ENCODE measurements at regions not wholly inside any gene's neighbourhood (a gene's known extent, or its start where the extent isn't known, plus 50 kb on each side); places are given as distances from the start of the nearest gene placed in this dataset.

GRCh38 chr17:70968302-70968701 is 799.0 kb downstream of the KCNJ2 start:
- H3K27me3 Mint-ChIP-seq (ENCODE audit: low read depth) = no peaks in the 10 kb centered on the region
- no peak overlapping the region for H3K27ac Mint-ChIP-seq
- H3K4me3 Mint-ChIP-seq = no peak overlapping the region
- H3K4me1 Mint-ChIP-seq (ENCODE audit: low read depth) = no peaks in the 10 kb centered on the region
- H3K9me3 Mint-ChIP-seq = peaks cover 7% of the 10 kb centered on the region
- DNase-seq = no peak
- CTCF ChIA-PET = no interaction called here
- intact Hi-C loops (cut with micrococcal nuclease) = no loop called here
- H3K36me3 Mint-ChIP-seq (ENCODE audit: low read depth) = no peaks in the 10 kb centered on the region

DNA sequence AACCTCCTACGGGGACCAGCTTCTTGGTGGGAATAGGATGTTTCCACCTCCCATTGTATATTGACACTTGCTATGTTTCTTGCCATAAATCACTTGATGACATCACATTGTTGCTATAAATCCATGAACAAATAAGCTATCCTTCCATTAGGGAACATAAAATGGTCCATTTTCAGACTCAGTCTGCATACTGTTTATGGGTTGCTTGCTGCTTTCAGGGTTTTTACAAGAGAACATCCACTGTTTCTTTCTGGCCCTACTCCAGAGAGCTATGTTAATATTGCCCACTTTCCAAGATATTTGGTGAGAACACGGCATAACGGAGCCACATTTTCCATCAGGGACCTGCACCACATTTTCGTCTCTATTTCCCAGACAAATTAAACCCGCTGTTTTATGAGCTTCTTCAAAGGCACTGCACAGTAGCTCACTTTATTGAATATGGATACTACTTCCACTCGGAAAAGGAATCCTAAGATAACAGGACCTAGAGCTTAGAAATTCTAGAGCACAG is 800.2 kb downstream of the KCNJ2 start:
- DNase-seq = no peak
- CTCF ChIA-PET = no interaction called here
- H3K4me1 Mint-ChIP-seq (ENCODE audit: low read depth) = no peaks in the 10 kb centered on the region
- intact Hi-C loops (cut with micrococcal nuclease) = no loop called here
- H3K9me3 Mint-ChIP-seq = peaks cover 7% of the 10 kb centered on the region
- no peak overlapping the region for H3K4me3 Mint-ChIP-seq
- no peak overlapping the region for H3K27ac Mint-ChIP-seq
- H3K27me3 Mint-ChIP-seq (ENCODE audit: low read depth) = no peaks in the 10 kb centered on the region
- H3K36me3 Mint-ChIP-seq (ENCODE audit: low read depth) = no peaks in the 10 kb centered on the region

GRCh38 chr17:70976447-70976846 is 807.1 kb downstream of the KCNJ2 start:
- Mint-ChIP-seq H3K9me3 (peaks cover 9% of the 10 kb centered on the region), H3K27ac (no peak overlapping the region), H3K4me1 (ENCODE audit: low read depth) (no peaks in the 10 kb centered on the region), H3K27me3 (ENCODE audit: low read depth) (no peaks in the 10 kb centered on the region), H3K4me3 (no peak overlapping the region), H3K36me3 (ENCODE audit: low read depth) (no peaks in the 10 kb centered on the region)
- intact Hi-C loops (cut with micrococcal nuclease) = no loop called here
- CTCF ChIA-PET = no interaction called here
- no peak for DNase-seq

DNA sequence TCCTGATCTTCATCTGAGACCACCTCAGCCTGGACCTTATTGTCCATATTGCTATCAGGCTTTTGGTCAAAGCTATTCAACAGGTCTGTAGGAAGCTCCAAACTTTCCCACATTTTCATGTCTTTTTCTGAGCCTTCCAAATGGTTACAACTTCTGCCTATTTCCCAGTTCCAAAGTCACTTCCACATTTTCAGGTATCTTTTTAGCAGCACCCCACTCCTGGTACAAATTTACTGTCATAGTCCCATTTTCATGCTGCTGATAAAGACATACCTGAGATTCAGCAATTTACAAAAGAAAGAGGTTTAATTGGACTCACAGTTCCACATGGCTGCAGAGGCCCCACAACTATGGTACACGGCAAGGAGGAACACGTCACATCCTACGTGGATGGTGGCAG is 815.5 kb downstream of the KCNJ2 start:
- H3K27me3 Mint-ChIP-seq (ENCODE audit: low read depth) = no peaks in the 10 kb centered on the region

DNA sequence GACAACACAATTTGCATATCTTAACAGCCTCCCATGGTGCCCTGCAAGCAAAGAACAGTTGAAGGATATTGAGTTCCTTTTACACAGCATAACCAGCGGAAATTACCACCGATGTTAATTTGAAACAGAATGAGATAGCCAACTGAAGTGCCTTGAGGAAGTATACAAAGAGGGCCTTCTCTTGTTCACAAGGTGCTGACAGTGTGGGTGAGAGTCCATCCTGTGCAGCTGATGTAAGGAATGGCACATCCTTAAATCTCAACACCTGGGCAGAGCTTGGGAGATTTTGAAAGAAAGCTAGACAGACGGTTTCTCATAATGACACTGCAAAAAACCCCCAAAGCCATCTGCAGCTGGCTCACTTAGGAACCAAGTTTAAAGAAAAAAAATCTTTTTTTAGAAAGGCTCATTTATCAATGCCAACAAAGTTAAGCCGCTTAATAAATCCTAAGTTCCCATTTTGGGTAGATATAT is 818.6 kb downstream of the KCNJ2 start:
- peaks cover 23% of the 10 kb centered on the region for H3K9me3 Mint-ChIP-seq
- H3K27me3 Mint-ChIP-seq (ENCODE audit: low read depth) = no peaks in the 10 kb centered on the region
- H3K36me3 Mint-ChIP-seq (ENCODE audit: low read depth) = no peaks in the 10 kb centered on the region
- no peak for DNase-seq
- no peak overlapping the region for H3K27ac Mint-ChIP-seq
- CTCF ChIA-PET = no interaction called here
- H3K4me3 Mint-ChIP-seq = no peak overlapping the region
- intact Hi-C loops (cut with micrococcal nuclease) = no loop called here
- H3K4me1 Mint-ChIP-seq (ENCODE audit: low read depth) = no peaks in the 10 kb centered on the region

More for the DNA sequence above, 815.5 kb downstream of the KCNJ2 start:
- Mint-ChIP-seq H3K36me3 (ENCODE audit: low read depth) (no peaks in the 10 kb centered on the region), H3K4me3 (no peak overlapping the region), H3K27ac (no peak overlapping the region), H3K4me1 (ENCODE audit: low read depth) (no peaks in the 10 kb centered on the region), H3K9me3 (peaks cover 19% of the 10 kb centered on the region)
- intact Hi-C loops (cut with micrococcal nuclease) = no loop called here
- CTCF ChIA-PET = no interaction called here
- no peak for DNase-seq

DNA sequence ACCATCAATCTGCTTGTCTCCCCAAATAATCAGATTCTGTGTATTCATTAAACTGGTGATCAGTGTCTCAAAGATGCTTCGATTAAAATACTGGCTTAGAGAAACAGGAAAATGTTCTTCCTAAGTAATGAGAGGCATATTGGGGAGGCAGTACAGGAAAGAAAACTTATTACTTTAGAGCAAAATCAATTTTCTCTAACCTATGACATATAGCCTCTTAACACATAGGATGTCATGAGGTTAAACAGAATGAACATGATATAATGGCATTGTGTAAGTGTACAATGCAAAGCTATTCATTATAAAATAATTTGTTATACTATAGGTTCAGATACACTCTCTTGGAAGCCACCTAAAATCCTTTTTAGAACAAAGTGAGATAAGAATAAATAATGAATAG is 819.3 kb downstream of the KCNJ2 start:
- CTCF ChIA-PET = no interaction called here
- Mint-ChIP-seq H3K4me3 (no peak overlapping the region), H3K9me3 (peaks cover 19% of the 10 kb centered on the region), H3K27ac (no peak overlapping the region), H3K36me3 (ENCODE audit: low read depth) (no peaks in the 10 kb centered on the region), H3K27me3 (ENCODE audit: low read depth) (no peaks in the 10 kb centered on the region), H3K4me1 (ENCODE audit: low read depth) (no peaks in the 10 kb centered on the region)
- DNase-seq = no peak
- intact Hi-C loops (cut with micrococcal nuclease) = no loop called here

- H3K9me3 Mint-ChIP-seq = peaks cover 19% of the 10 kb centered on the region
- no peak overlapping the region for H3K4me3 Mint-ChIP-seq
- no peak for DNase-seq
- no peaks in the 10 kb centered on the region for H3K36me3 Mint-ChIP-seq (ENCODE audit: low read depth)
- intact Hi-C loops (cut with micrococcal nuclease) = no loop called here
- no peak overlapping the region for H3K27ac Mint-ChIP-seq
- CTCF ChIA-PET = no interaction called here
- no peaks in the 10 kb centered on the region for H3K4me1 Mint-ChIP-seq (ENCODE audit: low read depth)
- no peaks in the 10 kb centered on the region for H3K27me3 Mint-ChIP-seq (ENCODE audit: low read depth)
Measured at GRCh38 chr17:70989280-70989679, 819.9 kb downstream of the KCNJ2 start.

DNA sequence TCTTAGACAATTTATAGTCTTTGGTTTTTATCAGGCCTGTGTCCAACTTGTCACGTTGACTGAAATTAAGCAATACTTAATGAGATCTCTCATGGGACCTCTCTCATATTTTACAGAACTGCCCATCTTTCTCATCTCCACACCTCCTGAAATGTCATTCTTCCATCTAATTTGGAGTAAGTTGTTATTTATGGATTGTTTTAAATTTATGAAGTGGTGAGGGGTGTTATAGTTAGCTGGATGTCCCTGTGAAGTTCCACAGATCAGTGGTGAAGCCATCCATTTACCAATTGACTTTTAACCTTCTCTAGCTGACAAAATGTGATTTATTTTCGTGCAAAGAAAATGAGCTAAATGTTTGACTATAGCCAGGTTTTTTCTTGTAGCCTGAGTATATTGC is 824.9 kb downstream of the KCNJ2 start:
- CTCF ChIA-PET = no interaction called here
- H3K36me3 Mint-ChIP-seq (ENCODE audit: low read depth) = no peaks in the 10 kb centered on the region
- no peak overlapping the region for H3K27ac Mint-ChIP-seq
- H3K27me3 Mint-ChIP-seq (ENCODE audit: low read depth) = no peaks in the 10 kb centered on the region
- H3K4me3 Mint-ChIP-seq = no peak overlapping the region
- H3K4me1 Mint-ChIP-seq (ENCODE audit: low read depth) = no peaks in the 10 kb centered on the region
- intact Hi-C loops (cut with micrococcal nuclease) = no loop called here
- no peak for DNase-seq
- peaks cover 5% of the 10 kb centered on the region for H3K9me3 Mint-ChIP-seq

DNA sequence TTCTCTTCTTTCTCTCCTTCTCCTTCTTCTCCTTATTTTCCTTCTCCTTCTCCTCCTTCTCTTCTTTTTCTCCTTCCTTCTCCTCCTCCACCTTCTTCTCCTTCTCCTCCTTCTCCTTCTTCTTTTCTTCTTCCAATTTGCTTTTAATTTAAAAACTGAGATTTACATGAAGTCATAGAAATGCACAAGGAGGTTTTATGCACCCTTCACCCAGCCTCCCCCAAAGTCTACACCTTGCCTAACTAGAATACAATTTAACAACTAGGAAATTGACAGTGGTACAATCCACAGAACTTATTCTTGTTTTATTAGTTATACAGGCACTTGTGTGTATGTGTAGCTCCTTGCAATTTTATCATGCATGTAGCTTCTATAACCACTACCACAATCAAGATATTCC is 826.7 kb downstream of the KCNJ2 start:
- no peaks in the 10 kb centered on the region for H3K27me3 Mint-ChIP-seq (ENCODE audit: low read depth)
- H3K4me1 Mint-ChIP-seq (ENCODE audit: low read depth) = no peaks in the 10 kb centered on the region
- H3K27ac Mint-ChIP-seq = no peak overlapping the region
- H3K9me3 Mint-ChIP-seq = peaks cover 2% of the 10 kb centered on the region
- DNase-seq = no peak
- CTCF ChIA-PET = no interaction called here
- intact Hi-C loops (cut with micrococcal nuclease) = no loop called here
- no peak overlapping the region for H3K4me3 Mint-ChIP-seq
- no peaks in the 10 kb centered on the region for H3K36me3 Mint-ChIP-seq (ENCODE audit: low read depth)

DNA sequence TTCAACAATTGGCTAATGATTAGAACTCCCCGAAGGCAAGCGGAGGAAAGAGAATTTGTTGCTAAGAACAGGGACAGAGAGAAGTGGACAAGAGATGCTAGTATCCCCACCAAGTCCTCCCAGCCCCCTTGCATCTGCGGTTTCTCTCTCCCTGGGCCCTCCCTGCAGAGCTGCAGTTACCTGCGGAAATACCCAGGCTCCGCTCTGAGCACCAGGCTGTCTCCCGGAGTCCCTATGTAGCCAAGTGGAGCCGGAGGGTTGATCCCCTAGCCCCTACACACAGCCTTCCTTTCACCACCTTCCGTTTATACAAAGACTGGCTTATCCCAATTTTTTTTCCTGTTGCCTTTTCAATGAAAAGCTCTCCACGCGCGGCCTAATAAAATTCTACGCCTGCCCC is 834.4 kb downstream of the KCNJ2 start:
- Mint-ChIP-seq H3K4me1 (ENCODE audit: low read depth) (no peaks in the 10 kb centered on the region), H3K27ac (no peak overlapping the region), H3K36me3 (ENCODE audit: low read depth) (no peaks in the 10 kb centered on the region), H3K4me3 (no peak overlapping the region), H3K9me3 (peaks cover 4% of the 10 kb centered on the region), H3K27me3 (ENCODE audit: low read depth) (no peaks in the 10 kb centered on the region)
- intact Hi-C loops (cut with micrococcal nuclease) = no loop called here
- CTCF ChIA-PET = no interaction called here
- DNase-seq = no peak

DNA sequence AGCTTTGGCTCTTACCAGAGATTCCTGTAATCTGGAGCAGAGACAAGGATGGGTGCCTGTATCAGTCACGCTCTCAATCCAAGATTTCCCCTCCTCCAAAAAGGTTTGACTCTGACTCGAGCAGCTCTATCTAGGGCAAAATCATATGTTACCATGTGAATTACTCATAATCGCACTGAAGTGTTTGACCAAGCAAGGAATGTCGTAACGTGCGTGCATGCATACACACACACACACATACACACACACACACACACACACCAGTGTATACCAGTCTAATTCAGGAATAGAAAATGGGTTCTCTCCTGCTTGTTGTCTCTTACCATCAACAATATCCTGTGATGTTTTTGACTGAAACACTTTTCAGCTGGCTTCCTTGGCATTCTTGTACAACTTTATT is 835.1 kb downstream of the KCNJ2 start:
- H3K36me3 Mint-ChIP-seq (ENCODE audit: low read depth) = no peaks in the 10 kb centered on the region
- CTCF ChIA-PET = no interaction called here
- H3K4me3 Mint-ChIP-seq = no peak overlapping the region
- intact Hi-C loops (cut with micrococcal nuclease) = no loop called here
- H3K27ac Mint-ChIP-seq = no peak overlapping the region
- H3K27me3 Mint-ChIP-seq (ENCODE audit: low read depth) = no peaks in the 10 kb centered on the region
- no peaks in the 10 kb centered on the region for H3K4me1 Mint-ChIP-seq (ENCODE audit: low read depth)
- H3K9me3 Mint-ChIP-seq = peaks cover 4% of the 10 kb centered on the region
- no peak for DNase-seq

GRCh38 chr17:71011391-71011790 is 842.1 kb downstream of the KCNJ2 start:
- Mint-ChIP-seq H3K9me3 (peaks cover 5% of the 10 kb centered on the region), H3K27me3 (ENCODE audit: low read depth) (no peaks in the 10 kb centered on the region), H3K4me1 (ENCODE audit: low read depth) (no peaks in the 10 kb centered on the region), H3K36me3 (ENCODE audit: low read depth) (peaks cover 2% of the 10 kb centered on the region), H3K4me3 (no peak overlapping the region), H3K27ac (no peak overlapping the region)
- intact Hi-C loops (cut with micrococcal nuclease) = no loop called here
- no peak for DNase-seq
- CTCF ChIA-PET = no interaction called here

DNA sequence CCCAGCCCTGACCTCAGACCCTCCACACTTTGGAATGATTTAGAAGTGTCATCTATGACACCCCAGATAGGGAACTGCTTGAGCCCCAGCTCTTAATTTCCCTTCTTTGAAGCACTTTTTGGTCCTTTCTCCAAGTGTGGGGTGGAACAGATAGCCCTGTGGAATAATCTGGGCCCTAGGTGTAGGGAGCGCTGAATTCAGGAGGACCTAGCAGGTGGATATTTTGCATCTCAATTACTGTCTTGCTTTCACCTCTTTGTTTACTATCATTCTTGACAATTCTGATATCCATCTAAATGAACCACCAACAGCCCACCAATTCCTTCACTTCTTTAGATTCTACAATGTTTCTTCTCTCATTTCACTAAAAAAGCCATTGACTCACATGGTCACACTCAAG is 850.4 kb downstream of the KCNJ2 start:
- no peaks in the 10 kb centered on the region for H3K27me3 Mint-ChIP-seq (ENCODE audit: low read depth)
- no peak overlapping the region for H3K4me3 Mint-ChIP-seq
- CTCF ChIA-PET = no interaction called here
- peaks cover 6% of the 10 kb centered on the region for H3K9me3 Mint-ChIP-seq
- intact Hi-C loops (cut with micrococcal nuclease) = no loop called here
- H3K36me3 Mint-ChIP-seq (ENCODE audit: low read depth) = no peaks in the 10 kb centered on the region
- H3K27ac Mint-ChIP-seq = no peak overlapping the region
- DNase-seq = no peak
- H3K4me1 Mint-ChIP-seq (ENCODE audit: low read depth) = no peaks in the 10 kb centered on the region

GRCh38 chr17:71022758-71023157 is 853.4 kb downstream of the KCNJ2 start:
- H3K9me3 Mint-ChIP-seq = peaks cover 3% of the 10 kb centered on the region
- H3K36me3 Mint-ChIP-seq (ENCODE audit: low read depth) = no peaks in the 10 kb centered on the region
- intact Hi-C loops (cut with micrococcal nuclease) = no loop called here
- no peak overlapping the region for H3K4me3 Mint-ChIP-seq
- no peaks in the 10 kb centered on the region for H3K4me1 Mint-ChIP-seq (ENCODE audit: low read depth)
- CTCF ChIA-PET = no interaction called here
- no peak overlapping the region for H3K27ac Mint-ChIP-seq
- DNase-seq = no peak
- H3K27me3 Mint-ChIP-seq (ENCODE audit: low read depth) = no peaks in the 10 kb centered on the region

Measured in activated naive CD4-positive, alpha-beta T cell treated with anti-CD3 and anti-CD28 coated beads for 36 hours (primary cell).